Posterior vena cava (tissue), 2 donors: ENCODE measurements at regions not wholly inside any gene's neighbourhood (a gene's known extent, or its start where the extent isn't known, plus 50 kb on each side); places are given as distances from the start of the nearest gene placed in this dataset.
"Not testable (repeated sequence)": the region's sequence is repeated elsewhere in the genome, so short reads cannot be mapped to it uniquely, and the experiment has no call there.

Source experiments
- DNase-seq: peaks from one replicate; pipeline ENCODE4 v3.0.0-alpha.2; 2020; ENCODE audit warnings: low spot score
- intact Hi-C, 2 donors: fragments of 100-400 bp; cut with DNase I; formaldehyde crosslinking; loops; one replicate each; pipeline versions ENCODE4 v1.14.1 to v1.14.2; 2022 to 2023
- donor health status: DM: yes; HTN: yes; CAD: no.
- donor health status: DM: yes; HTN: yes; CAD: no.

DNA sequence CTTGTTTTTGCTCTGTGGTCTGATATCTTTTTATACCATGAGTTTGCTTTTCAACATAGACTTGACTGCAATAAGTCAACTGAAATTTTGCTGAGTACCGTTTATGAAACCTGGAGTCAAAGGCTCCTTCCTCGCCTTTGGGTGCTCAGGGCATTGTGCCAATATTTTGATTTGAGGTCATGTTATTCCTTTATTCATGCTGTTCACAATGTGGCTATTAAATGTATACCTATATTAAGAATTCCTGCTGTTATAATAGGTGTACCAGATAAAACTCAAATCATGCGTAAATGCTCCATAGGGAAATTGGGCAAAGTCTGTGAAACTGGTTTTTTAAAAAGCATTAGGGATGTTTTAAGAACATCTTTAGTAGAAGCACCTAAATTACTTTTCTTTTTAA, 334.0 kb upstream of the NUDT12 start:
- intact Hi-C loops, result no loop called here
- DNase-seq, result no peak

DNA sequence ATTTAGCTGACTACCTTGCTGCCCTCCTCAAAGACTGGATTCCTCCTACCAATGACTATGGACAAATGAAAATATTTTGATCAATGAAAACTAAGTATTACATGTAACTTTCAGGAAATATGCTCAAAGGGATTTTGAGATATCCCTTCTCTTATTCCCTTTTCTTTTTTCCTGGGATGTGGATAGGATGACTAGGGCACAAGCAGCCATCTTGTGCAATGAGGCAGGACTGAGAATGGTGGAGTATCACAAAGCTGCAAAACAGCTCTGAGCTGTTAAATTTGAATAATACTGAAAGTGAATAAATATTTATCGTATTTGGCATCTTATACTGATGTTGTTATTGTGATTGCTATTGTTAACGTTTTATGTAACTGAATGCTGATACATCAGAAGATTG, 333.1 kb upstream of the NUDT12 start:
- DNase-seq, result no peak
- intact Hi-C loops, result no loop called here

DNA sequence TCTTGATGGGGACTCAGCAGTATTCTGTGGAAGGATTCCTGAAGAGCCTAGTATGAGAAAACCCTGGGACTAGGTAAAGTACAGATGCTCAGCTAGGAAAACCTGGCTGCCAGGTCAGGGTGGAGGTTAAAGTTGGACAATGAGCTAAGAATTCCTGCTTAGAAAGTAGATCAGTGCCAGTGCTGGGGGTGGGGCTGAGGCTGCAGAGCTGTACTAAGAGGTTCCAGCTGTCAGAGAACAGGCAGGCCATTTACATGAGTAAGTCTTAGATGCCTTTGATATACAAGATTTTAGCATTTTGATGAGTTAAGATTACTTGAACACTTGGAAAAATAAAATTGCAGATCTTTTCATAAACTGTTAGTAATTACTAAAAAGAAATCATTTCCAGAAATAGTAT, 332.3 kb upstream of the NUDT12 start:
- DNase-seq, result no peak
- intact Hi-C loops, result no loop called here

DNA sequence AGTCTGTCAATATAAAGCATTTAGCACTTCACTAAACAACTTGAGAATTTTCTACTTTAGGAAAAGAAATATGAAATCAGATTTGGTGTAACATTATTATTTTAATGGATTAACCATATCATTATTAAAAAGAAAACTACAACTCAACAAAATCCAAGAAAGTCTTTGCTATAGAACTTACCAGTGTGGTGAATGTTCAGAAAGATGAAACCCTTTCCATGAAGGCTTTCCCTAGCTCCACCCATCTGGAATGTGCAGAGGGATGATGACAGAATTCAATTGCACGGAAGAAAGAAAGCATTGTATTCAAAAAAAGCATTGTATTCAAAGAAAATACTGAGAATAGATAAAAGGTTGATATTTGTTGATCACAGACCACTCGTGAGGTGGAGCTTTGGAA, 328.6 kb upstream of the NUDT12 start:
- intact Hi-C loops, result no loop called here

DNA sequence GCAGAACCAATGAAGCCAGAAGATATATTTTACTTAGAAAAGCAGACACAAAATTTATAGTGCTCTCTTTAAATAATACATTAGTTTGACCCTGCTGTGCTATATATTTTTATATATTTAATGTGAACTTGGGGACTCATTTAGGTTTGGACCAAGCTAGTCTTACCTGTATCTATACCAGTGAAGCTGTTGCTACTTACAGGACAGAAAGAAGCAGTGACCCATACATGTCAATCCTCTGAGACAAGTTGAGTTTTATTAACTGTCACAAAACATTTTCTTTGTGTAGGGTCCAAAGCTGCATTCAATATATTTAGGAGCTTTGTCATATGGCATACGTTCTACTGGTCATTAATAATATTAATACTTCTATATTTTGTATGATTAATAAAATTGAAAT, 327.7 kb upstream of the NUDT12 start:
- no peak for DNase-seq
- intact Hi-C loops, result no loop called here

More for the DNA sequence above, 328.6 kb upstream of the NUDT12 start:
- DNase-seq, result no peak

DNA sequence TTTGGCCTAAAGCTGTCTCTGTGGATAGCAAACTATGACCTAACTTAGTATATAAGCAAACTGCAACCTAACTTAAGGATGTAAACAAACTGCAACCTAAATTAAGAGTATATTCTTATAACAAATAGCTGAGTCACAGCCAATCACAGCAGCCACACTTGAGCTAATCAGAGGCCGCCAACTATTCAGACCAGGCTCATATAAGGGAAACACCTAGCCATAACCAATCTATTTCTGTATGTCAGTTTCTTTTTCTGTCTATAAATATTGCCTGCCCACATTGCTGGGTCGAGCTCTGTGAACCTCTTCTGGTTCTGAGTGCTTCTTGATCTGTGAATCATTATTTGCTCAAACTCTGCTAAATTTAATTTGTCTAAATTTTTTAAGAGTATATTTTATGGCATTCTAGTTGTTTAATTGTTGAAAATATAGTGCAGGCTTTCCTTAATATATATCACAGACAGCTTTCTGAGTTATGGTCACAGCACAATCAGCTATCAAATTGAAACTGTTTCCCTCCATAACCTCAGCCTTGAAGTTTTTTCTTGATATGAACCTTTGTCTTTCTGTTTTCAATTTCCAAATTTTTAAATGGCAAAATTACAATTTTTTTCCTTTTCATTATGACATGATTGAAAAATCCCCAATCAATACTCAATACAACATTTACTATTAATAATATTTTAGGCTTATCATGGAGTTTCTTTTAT, 327.1 kb upstream of the NUDT12 start:
- intact Hi-C loops, result no loop called here
- no peak for DNase-seq

DNA sequence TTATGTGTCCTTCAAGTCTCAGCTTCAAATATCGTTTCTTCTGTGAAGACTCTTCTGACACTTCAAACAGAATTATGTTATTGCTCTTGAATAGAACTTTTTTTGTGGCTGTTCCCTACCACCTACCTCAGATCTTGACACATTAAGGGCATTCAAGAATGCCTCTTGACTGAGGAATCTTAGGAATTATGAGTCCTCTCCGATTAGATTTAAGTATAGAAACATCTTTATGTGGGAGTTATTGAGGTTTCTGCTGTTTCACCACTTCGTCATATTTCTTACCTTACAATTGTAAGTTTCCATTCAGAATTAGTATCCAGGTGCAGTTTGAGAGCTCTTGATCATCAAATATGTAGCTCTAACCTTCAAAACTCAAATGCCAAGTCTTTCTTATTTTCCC, 324.2 kb upstream of the NUDT12 start:
- DNase-seq, result no peak
- intact Hi-C loops, result no loop called here

DNA sequence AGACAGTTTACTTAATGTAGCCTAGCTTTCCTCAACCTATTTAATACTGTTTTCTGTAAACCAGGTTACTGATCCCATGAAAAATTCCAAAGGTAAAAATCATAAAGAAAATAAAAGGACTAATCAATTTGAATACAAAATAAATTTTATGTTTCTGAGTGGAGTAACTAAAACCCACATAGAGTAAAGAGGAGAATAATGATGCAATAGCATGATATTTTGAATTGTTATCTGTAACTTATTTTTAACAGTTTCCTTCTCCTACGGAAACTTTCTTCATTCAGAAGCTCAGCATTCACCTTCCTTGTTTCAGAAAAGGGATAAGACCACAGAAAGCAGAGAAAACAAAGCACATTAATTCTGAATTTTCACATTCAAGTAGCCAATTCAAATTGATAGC, 320.6 kb upstream of the NUDT12 start:
- no peak for DNase-seq
- intact Hi-C loops, result no loop called here

DNA sequence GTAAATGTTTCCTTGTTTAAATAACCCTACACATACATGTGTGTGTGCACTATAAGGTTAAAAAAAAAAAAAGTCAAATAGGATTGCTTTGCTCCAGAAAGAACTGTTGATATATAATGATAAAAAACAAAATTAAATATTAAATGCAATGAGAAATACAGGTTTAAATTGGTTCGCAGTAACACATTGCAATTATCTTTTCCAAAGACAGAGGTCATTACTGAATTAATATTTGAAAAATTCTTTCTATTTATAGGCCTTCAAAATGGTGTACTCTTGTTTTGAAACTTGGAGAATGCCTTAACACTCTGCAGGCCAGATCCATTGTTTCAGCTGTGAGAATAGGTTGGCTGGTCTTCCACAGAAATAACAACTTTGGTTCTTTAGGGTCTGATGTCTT, 319.0 kb upstream of the NUDT12 start:
- intact Hi-C loops, result no loop called here
- DNase-seq, result no peak

DNA sequence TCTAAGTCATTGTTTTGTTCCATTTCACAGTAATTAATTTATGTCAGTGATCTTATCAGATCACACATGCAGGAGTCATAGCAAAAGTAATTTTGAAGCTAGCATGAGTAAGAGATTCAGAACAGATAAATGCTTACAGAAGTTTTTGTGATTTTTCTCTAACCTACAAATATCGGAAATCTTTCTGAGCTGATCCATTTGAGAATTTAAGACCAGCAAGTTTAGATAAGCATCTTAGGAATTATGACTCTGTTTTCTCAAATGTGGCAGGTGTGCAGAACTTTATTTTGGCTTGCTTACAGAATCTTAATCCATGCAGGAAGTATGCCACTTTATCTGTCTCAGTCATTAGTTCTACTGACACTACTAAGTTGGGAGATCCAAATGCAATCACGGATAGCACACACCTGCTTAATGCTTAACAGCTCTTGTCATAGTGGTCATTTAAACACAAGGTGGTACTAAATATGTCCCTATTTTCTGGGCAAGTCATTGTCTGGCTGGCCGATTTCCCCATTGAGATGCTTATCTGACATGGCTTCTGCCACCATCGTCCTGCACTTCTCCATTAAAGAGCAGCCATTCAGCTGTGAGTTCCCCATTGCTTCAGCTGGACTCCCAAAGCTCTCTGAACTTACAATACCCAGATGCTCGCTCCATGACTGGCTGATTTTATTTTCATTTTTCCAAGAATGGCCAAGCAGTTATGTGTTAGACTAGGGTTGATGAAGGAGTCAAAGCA, 305.4 kb upstream of the NUDT12 start:
- intact Hi-C loops, result no loop called here
- no peak for DNase-seq

DNA sequence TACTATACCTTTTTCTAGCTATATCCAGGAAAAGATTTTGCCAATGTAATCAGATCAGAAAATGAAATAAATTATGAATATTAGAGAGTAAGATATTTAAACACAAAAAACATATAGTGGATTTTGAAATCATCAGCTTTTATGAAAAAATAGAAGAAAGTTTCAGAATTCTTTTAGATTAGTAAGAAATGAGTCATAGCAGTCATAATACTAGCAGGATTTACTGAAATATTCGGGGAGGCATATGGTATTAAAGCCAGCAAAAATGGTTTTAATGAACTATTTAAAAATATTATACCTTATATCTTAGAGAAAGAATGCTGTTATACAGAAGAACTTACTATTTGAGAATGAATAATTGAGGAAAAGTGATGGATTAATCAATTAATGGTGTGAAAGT, 303.6 kb upstream of the NUDT12 start:
- no peak for DNase-seq
- intact Hi-C loops, result no loop called here

DNA sequence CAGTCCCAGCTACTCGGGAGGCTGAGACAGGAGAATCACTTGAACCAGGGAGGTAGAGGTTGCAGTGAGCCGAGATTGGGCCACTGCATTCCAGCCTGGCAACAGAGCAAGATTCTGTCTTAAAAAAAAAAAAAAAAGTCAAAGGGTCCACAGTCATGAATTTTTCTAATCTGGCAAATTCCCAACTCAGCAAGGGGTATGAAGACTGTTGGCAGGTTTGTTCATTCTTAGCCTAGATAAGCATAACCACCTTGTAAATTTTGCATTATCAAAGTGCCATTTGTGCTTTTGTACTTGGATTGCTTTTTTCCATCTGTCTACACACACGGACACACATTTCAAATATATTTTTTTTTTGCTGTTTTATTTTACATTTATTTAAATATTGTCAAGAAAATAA, 299.8 kb upstream of the NUDT12 start:
- no peak for DNase-seq
- intact Hi-C loops, result no loop called here

DNA sequence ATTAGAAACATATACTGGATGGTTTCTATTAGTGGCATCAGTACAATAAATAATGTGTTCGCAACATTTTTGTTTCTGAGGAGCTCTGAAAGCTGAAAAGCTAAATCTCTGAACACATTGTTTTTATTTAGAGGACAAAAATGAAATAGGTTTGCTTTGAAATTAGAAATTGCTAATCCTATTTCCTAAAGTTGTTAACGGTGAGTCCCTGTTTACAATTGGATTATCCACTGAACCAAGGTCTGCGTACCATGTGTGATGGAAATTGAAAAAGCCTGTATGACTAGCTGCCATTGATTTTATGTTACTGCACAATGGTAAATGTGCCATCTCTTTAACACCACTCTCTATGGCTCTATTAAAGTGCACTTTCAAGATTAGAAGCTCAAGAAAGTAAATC, 297.7 kb upstream of the NUDT12 start:
- intact Hi-C loops, result no loop called here
- no peak for DNase-seq

DNA sequence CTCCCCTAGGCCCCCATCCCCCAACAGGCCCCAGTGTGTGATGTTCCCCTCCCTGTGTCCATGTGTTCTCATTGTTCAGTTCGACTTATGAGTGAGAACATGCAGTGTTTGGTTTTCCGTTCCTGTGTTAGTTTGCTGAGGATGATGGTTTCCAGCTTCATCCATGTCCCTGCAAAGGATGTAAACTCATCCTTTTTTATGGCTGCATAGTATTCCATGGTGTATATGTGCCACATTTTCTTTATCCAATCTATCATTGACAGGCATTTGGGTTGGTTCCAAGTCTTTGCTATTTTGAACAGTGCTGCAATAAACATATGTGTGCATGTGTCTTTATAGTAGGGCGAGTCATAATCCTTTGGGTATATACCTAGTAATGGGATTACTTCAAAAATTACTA, 295.8 kb upstream of the NUDT12 start:
- intact Hi-C loops, DNase-seq: not testable (repeated sequence)

DNA sequence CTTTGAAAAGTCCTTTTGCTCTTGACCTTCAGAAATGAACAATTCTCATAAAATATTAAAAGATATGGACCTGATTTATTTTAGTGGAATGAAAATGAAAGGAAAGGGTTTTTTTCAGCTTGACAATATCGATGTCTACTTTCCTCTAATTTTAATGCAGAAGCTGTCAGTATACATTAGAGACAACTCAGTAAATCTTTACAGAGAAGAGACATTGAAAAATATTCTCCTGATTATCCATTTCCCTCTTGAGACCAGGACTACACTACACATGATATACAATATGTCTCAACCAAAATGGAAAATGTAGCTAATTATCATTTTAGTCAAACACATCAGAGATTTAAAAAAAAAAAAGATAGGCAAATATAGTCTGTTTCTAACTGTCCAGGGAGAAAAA, 288.5 kb upstream of the NUDT12 start:
- no peak for DNase-seq
- intact Hi-C loops, result no loop called here

DNA sequence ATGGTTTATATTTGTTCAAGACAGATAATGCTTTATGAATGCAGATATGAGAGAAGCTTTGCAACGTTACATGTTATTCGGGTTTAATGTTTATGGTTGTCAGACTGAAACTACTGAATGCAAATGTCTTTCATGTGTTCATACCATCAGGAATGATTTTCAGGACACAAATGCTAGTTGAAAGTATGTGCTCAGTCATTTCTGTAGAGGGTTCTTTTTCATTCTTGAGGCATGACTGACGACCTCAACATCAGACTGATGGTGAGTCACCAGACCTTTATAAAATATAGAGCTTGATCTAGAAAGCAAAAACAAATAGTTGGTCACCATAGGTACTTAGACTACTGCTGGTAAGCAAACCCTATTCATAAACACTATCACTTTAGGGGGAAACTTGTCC, 287.3 kb upstream of the NUDT12 start:
- intact Hi-C loops, result no loop called here
- DNase-seq, result no peak

DNA sequence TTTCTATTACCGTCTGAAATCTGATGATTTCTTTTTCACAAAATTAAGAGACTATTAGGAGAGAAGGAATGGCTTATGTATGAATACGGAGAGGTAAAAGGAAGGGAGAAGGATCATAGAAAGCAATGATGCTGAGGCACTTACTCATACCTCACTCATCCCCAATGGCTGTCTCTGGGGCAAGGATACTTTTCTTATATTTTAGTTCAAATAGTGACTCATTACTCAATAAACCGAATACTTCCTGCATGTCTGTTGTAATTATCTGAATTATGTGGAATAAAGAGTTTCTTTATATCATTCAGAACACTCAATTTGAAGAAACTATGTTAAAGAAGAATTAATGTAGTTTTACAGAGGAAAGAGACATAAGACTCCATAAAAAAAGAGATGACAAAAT, 284.5 kb upstream of the NUDT12 start:
- DNase-seq, result no peak
- intact Hi-C loops, result no loop called here

DNA sequence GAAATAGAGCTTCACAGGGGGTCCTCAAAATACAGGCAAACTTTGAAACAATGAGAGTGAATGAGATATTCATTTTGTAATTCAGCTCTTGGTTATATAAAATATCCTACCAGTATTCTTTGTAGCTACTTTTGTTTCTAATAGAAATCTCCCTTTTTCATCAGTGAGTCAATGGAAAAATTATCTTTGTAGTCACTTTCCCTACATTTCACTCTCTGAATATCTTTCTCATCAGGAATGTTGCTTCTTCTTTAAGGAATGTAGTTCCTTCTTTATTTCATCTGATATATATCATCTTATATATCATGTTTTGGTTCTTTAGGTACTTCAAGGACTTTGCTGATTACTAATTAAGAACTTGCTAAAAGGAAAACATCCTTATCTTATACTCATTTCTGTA, 280.3 kb upstream of the NUDT12 start:
- intact Hi-C loops, result no loop called here
- DNase-seq, result no peak

DNA sequence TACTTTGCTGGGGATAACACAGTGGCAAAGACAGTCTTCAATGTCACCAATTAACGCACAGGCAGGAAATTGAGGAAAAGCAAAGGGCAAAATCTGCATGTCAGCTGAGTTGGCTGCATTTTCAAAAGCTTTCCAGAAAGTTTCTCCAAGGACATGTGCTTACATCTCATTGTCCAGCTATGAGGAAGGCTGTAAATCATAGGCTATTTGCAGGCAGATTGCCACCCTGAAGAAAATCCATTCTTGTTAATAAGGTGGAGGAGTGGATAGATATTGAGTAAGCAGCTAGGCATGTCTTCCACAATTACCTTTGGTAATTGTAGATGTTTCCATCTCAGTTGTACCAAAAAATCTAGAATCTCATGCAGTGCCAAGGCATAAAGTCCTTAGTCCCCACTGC, 278.0 kb upstream of the NUDT12 start:
- DNase-seq, result no peak
- intact Hi-C loops, result no loop called here

DNA sequence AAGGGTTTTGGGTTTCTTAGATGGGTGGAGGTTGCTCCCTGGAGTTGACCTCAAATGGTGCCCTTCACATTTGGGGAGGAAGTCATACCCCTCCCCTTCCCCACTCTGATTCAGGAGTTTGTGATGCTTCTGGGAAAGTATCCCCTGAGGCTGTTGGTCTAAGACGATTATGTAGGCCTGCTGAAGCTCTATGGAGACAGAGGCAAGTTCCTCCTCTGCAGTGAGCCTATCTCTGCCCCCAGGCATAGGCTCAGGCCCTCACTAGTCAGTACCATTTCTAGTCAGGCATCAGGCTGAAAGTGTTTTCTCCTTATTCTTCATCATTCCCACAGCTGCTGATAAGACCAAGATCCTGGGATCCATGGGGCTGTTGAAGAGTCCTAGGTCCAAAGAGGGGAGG, 271.6 kb upstream of the NUDT12 start:
- no peak for DNase-seq
- intact Hi-C loops, result no loop called here

DNA sequence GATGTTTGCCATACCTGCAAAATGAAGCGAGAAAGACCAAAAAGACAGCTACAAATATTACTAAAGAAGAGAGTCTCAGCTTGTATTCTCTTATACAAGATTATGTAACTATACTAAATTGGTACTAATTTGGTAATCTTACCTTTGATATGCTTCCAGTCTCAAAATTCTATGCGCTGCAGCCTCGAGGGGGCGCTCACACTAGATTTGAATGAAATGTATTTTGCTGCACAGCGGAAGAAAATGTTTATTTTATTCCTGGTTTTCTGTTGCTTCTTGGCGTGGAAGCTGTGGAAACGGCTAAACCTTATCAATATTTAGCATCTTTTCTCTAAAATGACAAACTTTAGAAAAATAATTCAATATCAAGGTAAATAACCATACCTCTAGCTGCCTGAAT, 267.0 kb upstream of the NUDT12 start:
- intact Hi-C loops, result no loop called here
- DNase-seq, result no peak
